ENCODE measurements at regions not wholly inside any gene's neighbourhood (a gene's known extent, or its start where the extent isn't known, plus 50 kb on each side); places are given as distances from the start of the nearest gene placed in this dataset.
"Not testable (repeated sequence)": the region's sequence is repeated elsewhere in the genome, so short reads cannot be mapped to it uniquely, and the experiment has no call there.

GRCh38 chr4:3866813-3867129, 100.6 kb downstream of the ADRA2C start:
- peak; percentile 2 for DNase-seq

- peak; percentile 6 for DNase-seq
Observed at GRCh38 chr4:3867403-3868100, 101.4 kb downstream of the ADRA2C start.

- peak; percentile 9 for DNase-seq
Observed at GRCh38 chr4:3868211-3869173, 102.3 kb downstream of the ADRA2C start.

- peak; percentile 3 for DNase-seq
Observed at GRCh38 chr4:3869174-3869572, 103.0 kb downstream of the ADRA2C start.

- peak; percentile 12 for DNase-seq
Observed at GRCh38 chr4:3869661-3870566, 103.7 kb downstream of the ADRA2C start.

- peak; percentile 8 for DNase-seq
Observed at GRCh38 chr4:3870567-3870962, 104.4 kb downstream of the ADRA2C start.

- peak; percentile 23 for DNase-seq
Observed at GRCh38 chr4:3871181-3871852, 105.1 kb downstream of the ADRA2C start.

- DNase-seq: peak; percentile 14
Observed at GRCh38 chr4:3871881-3872833, 106.0 kb downstream of the ADRA2C start.

- peak; percentile 9 for DNase-seq
Observed at GRCh38 chr4:3872834-3873313, 106.7 kb downstream of the ADRA2C start.

- peak; percentile 16 for DNase-seq
Observed at GRCh38 chr4:3873408-3874027, 107.3 kb downstream of the ADRA2C start.

GRCh38 chr4:3874028-3874415, 107.8 kb downstream of the ADRA2C start:
- DNase-seq: no peak

GRCh38 chr4:3874525-3875110, 108.4 kb downstream of the ADRA2C start:
- peak; percentile 1 for DNase-seq

GRCh38 chr4:3875466-3875865, 109.3 kb downstream of the ADRA2C start:
- no peak for DNase-seq

GRCh38 chr4:3876057-3876845, 110.1 kb downstream of the ADRA2C start:
- DNase-seq: not testable (repeated sequence)

GRCh38 chr4:3877236-3877635, 111.1 kb downstream of the ADRA2C start:
- DNase-seq: no peak

GRCh38 chr4:3877868-3878267, 111.7 kb downstream of the ADRA2C start:
- no peak for DNase-seq

GRCh38 chr4:3878678-3879077, 112.5 kb downstream of the ADRA2C start:
- no peak for DNase-seq

GRCh38 chr4:3879681-3880614, 113.8 kb downstream of the ADRA2C start:
- DNase-seq: no peak

Measured in right hindlimb (tissue), 1 donor.